Panc1 (cell line): ENCODE measurements at regions not wholly inside any gene's neighbourhood (a gene's known extent, or its start where the extent isn't known, plus 50 kb on each side); places are given as distances from the start of the nearest gene placed in this dataset.

ENCODE experiments used
- ATAC-seq: fragments of 200-7000 bp; cut with Tn5 transposase; 2 replicates; pipeline ENCODE4 v1.9.1; 2020; ENCODE audit warnings: mild to moderate bottlenecking, moderate library complexity
- BruUV-seq: library from RNA; stranded (reverse); fragments of 400-500 nt; replicated peaks from 2 replicates; lab custom pipeline; 2021; lab: Mats Ljungman, UMichigan
- CTCF ChIA-PET: fragments of 300-600 bp; sonication (Branson Sonifier 250); formaldehyde crosslinking; loops from one replicate; lab custom pipeline; 2022; ENCODE audit warnings: antibody characterized with exemption; lab: Charles Lee
- POLR2A ChIA-PET: fragments of 300-600 bp; sonication (Branson Sonifier 250); formaldehyde crosslinking; loops from one replicate; lab custom pipeline; 2022; ENCODE audit warnings: antibody characterized with exemption; lab: Charles Lee
- DNase-seq: peaks from one replicate; pipeline ENCODE4 v3.0.0-alpha.2; 2010; ENCODE audit warnings: low read depth, low spot score
- H3K27ac ChIP-seq: 2 replicates; pipeline ENCODE4 v1.5.1; 2011; ENCODE audit warnings: mild to moderate bottlenecking, low read length, inconsistent platforms
- H3K27me3 ChIP-seq: fragments of 200-500 bp; sonication (Bioruptor generic); 2 replicates; pipeline ENCODE4 v1.6.0; 2014; ENCODE audit warnings: low read length, inconsistent platforms; ENCODE audit not compliant: control insufficient read depth, insufficient read depth
- H3K36me3 ChIP-seq: fragments of 200-500 bp; sonication (Bioruptor generic); 2 replicates; pipeline ENCODE4 v1.5.1; 2014; ENCODE audit warnings: inconsistent platforms, mild to moderate bottlenecking, low read length, moderate library complexity; ENCODE audit not compliant: control insufficient read depth, insufficient read depth
- H3K4me1 ChIP-seq: 2 replicates; pipeline ENCODE4 v1.5.1; 2011; ENCODE audit warnings: inconsistent platforms, mild to moderate bottlenecking, low read length, moderate library complexity; ENCODE audit not compliant: control insufficient read depth, insufficient read depth
- H3K4me3 ChIP-seq, 2 experiments: 2 replicates each; pipeline ENCODE4 v1.5.1; 2011 to 2012; ENCODE audit warnings: low read depth in 2 of 2, low read length in 2 of 2, mild to moderate bottlenecking in 2 of 2, inconsistent platforms in 1 of 2, moderate library complexity in 1 of 2
- H3K9me3 ChIP-seq: fragments of 200-500 bp; sonication (Bioruptor generic); 2 replicates; pipeline ENCODE4 v1.5.1; 2014; ENCODE audit warnings: low read depth, mild to moderate bottlenecking, inconsistent platforms, low read length, moderate library complexity; ENCODE audit not compliant: control insufficient read depth, insufficient read depth
- POLR2AphosphoS5 ChIP-seq: IDR thresholded peaks from 2 replicates; pipeline ENCODE4 v1.6.1; 2012; ENCODE audit warnings: mild to moderate bottlenecking, low read depth, low read length, moderate library complexity
- REST ChIP-seq, 2 experiments: IDR thresholded peaks; 2 replicates each; pipeline ENCODE4 v1.6.1; 2011 to 2012; ENCODE audit warnings: low read depth in 2 of 2, control low read depth in 1 of 2, low read length in 1 of 2, mild to moderate bottlenecking in 1 of 2, moderate library complexity in 1 of 2; ENCODE audit not compliant: insufficient read depth in 1 of 2
- SIN3A ChIP-seq: IDR thresholded peaks from 2 replicates; pipeline ENCODE4 v1.6.1; 2012; ENCODE audit warnings: low read depth, mild to moderate bottlenecking, low read length, moderate library complexity, borderline replicate concordance; ENCODE audit not compliant: insufficient read depth
- TCF7L2 ChIP-seq: IDR thresholded peaks from 2 replicates; pipeline ENCODE4 v1.6.1; 2011; ENCODE audit warnings: mild to moderate bottlenecking, low read depth, low read length, inconsistent platforms
- in situ Hi-C: cut with HindIII; loops from 2 replicates; pipeline ENCODE4 v1.10.0; 2016; ENCODE audit warnings: low sequenced_read_pairs, low pct_unique_long_range_greater_than_20kb
- intact Hi-C: fragments of 100-400 bp; cut with micrococcal nuclease; formaldehyde crosslinking; loops from one replicate; pipeline ENCODE4 v1.10.0; 2022; ENCODE audit not compliant: unreplicated experiment
- TF ChIP-seq, protein P1 (sequence below): fragments of 450-650 bp; IDR thresholded peaks from 2 replicates; pipeline ENCODE4 v1.5.1; 2017; ENCODE audit warnings: mild to moderate bottlenecking

GRCh38 chr5:122656160-122656559, 118.7 kb upstream of the SNX2 start:
- H3K27ac ChIP-seq: no peak overlapping the region
- TF ChIP-seq, protein P1, sequence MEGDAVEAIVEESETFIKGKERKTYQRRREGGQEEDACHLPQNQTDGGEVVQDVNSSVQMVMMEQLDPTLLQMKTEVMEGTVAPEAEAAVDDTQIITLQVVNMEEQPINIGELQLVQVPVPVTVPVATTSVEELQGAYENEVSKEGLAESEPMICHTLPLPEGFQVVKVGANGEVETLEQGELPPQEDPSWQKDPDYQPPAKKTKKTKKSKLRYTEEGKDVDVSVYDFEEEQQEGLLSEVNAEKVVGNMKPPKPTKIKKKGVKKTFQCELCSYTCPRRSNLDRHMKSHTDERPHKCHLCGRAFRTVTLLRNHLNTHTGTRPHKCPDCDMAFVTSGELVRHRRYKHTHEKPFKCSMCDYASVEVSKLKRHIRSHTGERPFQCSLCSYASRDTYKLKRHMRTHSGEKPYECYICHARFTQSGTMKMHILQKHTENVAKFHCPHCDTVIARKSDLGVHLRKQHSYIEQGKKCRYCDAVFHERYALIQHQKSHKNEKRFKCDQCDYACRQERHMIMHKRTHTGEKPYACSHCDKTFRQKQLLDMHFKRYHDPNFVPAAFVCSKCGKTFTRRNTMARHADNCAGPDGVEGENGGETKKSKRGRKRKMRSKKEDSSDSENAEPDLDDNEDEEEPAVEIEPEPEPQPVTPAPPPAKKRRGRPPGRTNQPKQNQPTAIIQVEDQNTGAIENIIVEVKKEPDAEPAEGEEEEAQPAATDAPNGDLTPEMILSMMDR: no peak
- TF ChIP-seq POLR2AphosphoS5 (no peak), TCF7L2 (no peak), REST (IDR thresholded peaks at IDR 0.05; ENCODE audit: insufficient read depth in 1 of 2, low read depth in 2 of 2, low read length in 1 of 2) (no peak), SIN3A (no peak)
- no peaks in the 10 kb centered on the region for H3K36me3 ChIP-seq
- no peak for DNase-seq
- POLR2A ChIA-PET: no interaction called here
- H3K27me3 ChIP-seq: no peaks in the 10 kb centered on the region; the same call in 1 of the 2 replicates
- no peak for ATAC-seq
- no TSS peak for BruUV-seq
- H3K9me3 ChIP-seq: no peaks in the 10 kb centered on the region
- CTCF ChIA-PET: no interaction called here
- in situ Hi-C loops: no loop called here
- H3K4me1 ChIP-seq: no peaks in the 10 kb centered on the region
- intact Hi-C loops: no loop called here
- no peak overlapping the region for H3K4me3 ChIP-seq

GRCh38 chr5:122656577-122656976, 118.3 kb upstream of the SNX2 start:
- Histone ChIP-seq H3K27ac (no peak overlapping the region), H3K36me3 (no peaks in the 10 kb centered on the region), H3K9me3 (no peaks in the 10 kb centered on the region), H3K27me3 (no peaks in the 10 kb centered on the region; the same call in 1 of the 2 replicates), H3K4me3 (no peak overlapping the region), H3K4me1 (no peaks in the 10 kb centered on the region)
- no peak for DNase-seq
- in situ Hi-C loops (no loop called here), intact Hi-C loops (no loop called here)
- no TSS peak for BruUV-seq
- POLR2A ChIA-PET: no interaction called here
- CTCF ChIA-PET: no interaction called here
- TF ChIP-seq, protein P1: no peak
- TF ChIP-seq SIN3A (no peak), POLR2AphosphoS5 (no peak), TCF7L2 (no peak), REST (IDR thresholded peaks at IDR 0.05; ENCODE audit: insufficient read depth in 1 of 2, low read depth in 2 of 2, low read length in 1 of 2) (no peak)
- no peak for ATAC-seq
